ENCODE measurements at regions not wholly inside any gene's neighbourhood (a gene's known extent, or its start where the extent isn't known, plus 50 kb on each side); places are given as distances from the start of the nearest gene placed in this dataset.
"Not testable (repeated sequence)": the region's sequence is repeated elsewhere in the genome, so short reads cannot be mapped to it uniquely, and the experiment has no call there.

- DNase-seq (ENCODE audit: low spot score) = no peak
Measured at GRCh38 chr2:51790854-51791253, 758.9 kb upstream of the NRXN1 start.

- no peak for DNase-seq (ENCODE audit: low spot score)
Measured at GRCh38 chr2:51789918-51790317, 758.0 kb upstream of the NRXN1 start.

DNA sequence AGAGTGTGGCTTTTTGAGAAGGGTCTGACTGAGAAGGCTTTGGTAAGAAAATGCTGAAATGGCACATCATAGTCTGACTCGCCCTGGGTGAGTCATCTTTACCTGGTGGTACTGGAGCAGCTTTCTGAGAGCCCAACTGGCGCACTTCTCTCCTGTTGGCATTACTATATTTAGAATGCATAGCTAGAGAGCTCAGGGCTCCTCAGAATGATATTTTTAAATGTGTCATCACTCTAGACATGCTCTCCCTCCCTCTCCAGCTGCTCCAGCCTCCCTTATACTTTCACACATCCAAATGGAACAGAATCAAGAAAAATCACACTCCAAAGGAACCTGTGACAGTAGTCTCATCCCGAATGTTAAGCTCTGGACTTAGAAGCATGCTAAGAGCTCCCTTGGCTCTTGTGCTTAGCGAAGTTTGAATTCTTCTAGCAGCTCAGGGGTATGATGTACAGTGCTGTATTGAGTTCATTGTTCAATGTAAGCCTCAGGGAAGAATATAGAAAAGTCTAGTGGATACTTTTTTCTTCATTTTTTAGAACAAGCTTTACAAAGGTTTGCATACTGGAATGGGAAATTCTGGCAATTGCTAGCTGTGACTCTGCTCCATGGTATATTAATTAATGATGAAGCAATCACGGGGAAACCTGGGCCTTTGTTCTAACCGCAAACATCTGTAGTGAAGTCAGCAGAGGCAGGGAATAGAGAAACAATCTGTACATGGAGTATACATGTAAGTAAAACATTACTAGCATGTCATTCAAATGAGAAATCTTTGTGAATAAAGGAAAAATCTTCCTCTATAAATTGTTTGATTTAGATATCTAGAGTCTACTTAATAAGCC lies 751.2 kb upstream of the NRXN1 start:
- peak; percentile 2 for DNase-seq (ENCODE audit: low spot score)

DNA sequence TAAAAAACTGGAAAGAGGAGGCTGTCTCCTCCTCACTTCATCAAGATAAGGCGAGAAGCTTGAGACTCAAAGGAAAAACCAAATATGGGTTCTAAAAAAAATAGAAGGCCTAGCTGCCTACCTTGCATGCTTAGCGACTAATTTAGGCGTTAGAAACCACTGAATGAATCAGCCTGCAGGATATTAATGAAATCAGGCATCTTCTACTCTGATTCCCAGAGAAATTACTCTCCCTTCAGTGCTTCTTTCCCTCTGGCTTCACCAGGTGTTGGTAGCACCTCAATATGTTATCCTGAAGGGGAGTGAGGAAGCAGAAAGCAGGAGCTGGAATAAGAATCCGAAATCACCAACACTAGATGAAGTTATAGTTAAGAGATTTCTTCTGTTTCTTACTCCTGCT lies 749.8 kb upstream of the NRXN1 start:
- no peak for DNase-seq (ENCODE audit: low spot score)

DNA sequence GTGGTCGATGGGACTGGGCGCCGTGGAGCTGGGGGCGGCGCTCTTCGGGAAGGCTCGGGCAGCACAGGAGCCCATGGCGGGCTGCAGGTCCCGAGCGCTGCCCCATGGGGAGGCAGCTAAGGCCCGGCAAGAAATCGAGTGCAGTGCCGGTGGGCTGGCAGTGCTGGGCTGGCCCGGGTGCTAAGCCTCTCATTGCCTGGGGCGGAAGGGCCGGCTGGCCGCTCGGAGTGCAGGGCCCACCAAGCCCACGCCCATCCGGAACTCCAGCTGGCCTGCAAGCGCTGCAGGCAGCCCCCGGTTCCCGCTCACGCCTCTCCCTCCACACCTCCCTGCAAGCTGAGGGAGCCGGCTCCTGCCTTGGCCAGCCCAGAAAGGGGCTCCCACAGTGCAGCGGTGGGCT lies 748.4 kb upstream of the NRXN1 start:
- no peak for DNase-seq (ENCODE audit: low spot score)

- not testable (repeated sequence) for DNase-seq (ENCODE audit: low spot score)
Measured at GRCh38 chr2:51779723-51780122, 747.8 kb upstream of the NRXN1 start.

DNA sequence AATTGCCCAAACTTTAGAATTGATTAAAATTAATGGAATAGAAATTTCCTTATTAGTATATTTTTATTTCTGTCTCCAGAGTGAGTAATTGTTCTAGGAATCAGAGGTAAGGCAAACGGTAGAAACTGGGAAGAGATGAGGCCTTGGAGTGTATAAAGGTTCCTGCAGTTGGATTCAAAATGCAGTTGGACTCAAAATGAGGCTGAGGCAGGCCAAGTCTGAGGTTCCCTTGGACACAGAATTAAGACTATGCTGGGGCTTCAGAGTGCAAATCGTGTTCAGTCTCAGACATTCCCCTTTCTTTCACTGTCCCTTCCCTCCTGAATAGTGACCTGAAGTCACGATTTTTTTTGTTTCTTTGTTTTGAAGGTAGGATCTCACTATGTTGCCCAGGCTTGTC lies 746.9 kb upstream of the NRXN1 start:
- DNase-seq (ENCODE audit: low spot score) = no peak

- not testable (repeated sequence) for DNase-seq (ENCODE audit: low spot score)
Measured at GRCh38 chr2:51774606-51775005, 742.7 kb upstream of the NRXN1 start.

GRCh38 chr2:51760441-51760840 lies 728.5 kb upstream of the NRXN1 start:
- no peak for DNase-seq (ENCODE audit: low spot score)

DNA sequence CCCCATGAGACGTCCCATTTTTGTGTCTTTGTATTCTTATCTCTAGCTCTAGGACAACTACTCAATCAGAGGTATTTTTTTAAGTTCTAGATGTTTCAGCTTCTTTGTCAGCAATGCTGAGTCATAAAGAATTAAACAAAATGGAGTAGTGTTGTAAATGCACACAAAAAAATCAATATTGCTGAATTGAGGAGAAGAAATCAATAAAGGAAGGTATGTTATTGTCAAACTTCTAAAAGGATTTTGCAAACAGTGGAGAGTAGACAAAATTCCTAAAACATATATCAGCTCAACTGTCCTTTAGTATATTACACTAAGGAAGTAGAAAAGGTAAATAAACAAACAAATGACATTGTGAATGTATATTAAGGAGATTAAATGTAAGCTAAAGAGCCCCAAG lies 726.1 kb upstream of the NRXN1 start:
- DNase-seq (ENCODE audit: low spot score) = no peak

DNA sequence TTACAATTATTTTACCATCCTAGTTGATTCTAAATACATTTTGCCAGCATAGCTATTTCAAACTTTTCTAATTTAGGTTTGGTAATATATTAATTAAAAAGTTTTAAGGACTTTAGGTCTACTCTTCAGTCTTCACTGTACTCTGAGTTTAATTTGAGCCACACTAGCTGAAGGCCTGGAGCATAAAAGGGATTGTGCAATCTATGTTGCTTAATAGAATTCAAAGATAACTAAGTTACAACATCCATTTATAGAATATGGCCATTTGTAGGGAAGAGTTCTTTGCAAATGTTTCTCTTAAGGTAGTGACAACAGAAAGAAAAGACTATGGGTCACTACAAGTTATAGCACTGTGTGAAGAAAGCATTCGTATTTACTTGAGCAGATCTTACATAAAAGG lies 702.2 kb upstream of the NRXN1 start:
- no peak for DNase-seq (ENCODE audit: low spot score)

DNA sequence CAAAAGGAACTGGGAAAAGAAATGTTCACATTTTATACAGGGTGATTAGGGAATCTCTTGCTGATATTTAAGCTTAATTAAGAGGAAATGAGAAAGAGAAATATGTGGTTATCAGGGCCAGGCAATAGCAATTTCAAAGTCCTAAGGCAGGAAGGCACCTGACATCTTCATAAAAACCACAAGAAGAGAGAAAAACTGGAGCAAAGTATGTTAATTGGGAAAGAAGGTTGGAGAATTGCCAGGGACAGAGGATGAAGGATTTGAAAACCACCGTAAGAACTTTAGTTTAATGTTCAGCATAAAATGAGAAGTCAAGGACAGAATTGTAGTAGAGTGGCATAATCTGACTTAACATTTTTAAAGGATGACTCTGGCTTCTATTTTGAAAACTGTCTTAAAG lies 691.8 kb upstream of the NRXN1 start:
- DNase-seq (ENCODE audit: low spot score) = no peak

DNA sequence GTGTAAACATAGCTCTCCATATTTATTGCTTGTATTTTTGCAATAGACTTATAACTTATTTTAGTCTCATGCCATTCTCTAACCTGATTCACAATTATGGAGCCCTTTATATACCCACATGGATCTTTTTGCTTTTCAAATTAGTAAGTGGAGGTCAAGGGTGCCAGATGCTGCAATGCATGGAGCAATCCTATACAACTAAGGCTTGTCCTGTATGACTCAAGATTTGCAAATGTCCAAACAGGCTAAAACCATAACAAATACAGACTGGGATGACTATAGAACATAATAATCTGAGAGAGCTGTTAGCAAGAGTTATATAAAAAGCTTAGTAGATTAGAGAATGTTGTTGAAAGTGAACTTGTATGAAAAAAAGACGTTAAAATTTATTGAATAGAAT lies 690.4 kb upstream of the NRXN1 start:
- no peak for DNase-seq (ENCODE audit: low spot score)

DNA sequence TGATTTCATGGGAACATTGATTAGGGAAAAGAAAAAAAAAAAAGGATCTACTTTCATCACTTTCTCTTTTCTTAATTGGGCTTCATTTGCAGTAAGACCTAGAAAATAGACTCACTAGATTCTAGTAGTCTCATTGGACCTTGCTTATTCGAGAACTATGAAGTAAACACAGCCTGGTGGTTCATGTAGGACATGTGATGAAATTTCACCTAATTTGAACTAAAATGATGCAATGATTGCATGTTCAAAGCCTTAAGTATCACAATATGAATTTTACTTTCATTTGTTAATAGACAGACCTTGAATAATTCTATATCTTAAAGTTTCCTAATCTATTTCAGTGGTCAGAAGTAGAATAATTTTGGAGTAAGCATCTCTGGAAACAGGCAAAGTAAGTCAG lies 688.9 kb upstream of the NRXN1 start:
- no peak for DNase-seq (ENCODE audit: low spot score)

DNA sequence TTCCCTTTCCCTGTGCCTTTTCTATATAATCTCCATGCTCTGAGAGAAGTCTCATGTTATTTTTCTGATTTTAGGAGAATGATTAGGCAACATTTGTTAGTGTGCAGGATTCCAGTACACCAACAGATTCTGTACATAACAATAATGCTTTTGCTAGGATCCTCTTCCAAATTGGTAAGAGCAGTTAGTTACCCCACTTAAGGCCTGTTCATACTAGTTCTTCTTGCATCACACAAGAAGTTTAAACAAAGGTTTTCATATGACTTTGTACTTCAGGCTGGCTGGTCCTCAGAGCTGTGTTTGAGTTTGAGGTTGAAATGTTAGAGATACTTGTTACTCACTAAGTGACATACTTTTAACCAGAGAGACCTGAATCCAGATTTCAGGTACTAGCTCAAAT lies 686.9 kb upstream of the NRXN1 start:
- no peak for DNase-seq (ENCODE audit: low spot score)

GRCh38 chr2:51717312-51717711 lies 685.4 kb upstream of the NRXN1 start:
- no peak for DNase-seq (ENCODE audit: low spot score)

- no peak for DNase-seq (ENCODE audit: low spot score)
Measured at GRCh38 chr2:51711766-51712165, 679.8 kb upstream of the NRXN1 start.

DNA sequence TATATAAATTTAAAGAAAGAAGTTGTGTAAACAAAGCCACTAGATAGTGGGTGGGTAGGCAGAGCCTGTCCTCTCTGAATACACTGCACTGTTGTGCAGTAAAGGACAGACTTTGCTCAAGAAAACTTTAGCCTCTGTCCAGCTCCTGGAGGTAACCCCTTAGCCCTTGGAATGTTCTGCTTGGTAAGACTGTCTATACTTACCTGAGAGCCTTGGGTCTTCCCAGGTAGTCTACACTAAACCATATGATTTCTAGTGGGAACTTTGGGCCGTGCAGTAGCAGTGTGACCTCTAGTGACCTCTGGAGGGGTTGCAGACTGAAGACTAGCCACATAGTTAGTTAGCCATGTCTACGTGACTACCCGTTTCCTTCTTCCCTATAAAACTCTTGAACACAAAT lies 678.3 kb upstream of the NRXN1 start:
- peak; percentile 5 for DNase-seq (ENCODE audit: low spot score)

DNA sequence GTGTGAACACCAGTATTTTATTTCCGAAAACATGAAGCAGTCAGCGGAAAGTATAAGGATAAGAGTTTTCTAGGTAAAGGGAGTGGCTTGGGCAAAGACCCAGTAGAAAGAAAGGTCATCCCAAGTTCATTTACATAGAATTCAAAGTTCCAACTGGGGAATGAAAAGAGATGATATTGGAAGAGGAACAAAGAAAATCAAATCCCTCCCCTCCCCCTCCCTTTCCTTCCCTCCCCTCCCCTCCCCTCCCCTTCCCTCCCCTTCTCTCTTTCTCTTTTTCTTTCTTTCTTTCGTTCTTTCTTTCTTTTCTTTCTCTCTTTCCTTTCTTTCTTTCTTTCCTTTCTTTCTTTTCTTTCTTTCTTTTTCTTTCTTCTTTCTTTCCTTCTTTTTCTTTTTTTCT lies 675.7 kb upstream of the NRXN1 start:
- no peak for DNase-seq (ENCODE audit: low spot score)

- no peak for DNase-seq (ENCODE audit: low spot score)
Measured at GRCh38 chr2:51706220-51706619, 674.3 kb upstream of the NRXN1 start.

GRCh38 chr2:51705417-51705816 lies 673.5 kb upstream of the NRXN1 start:
- no peak for DNase-seq (ENCODE audit: low spot score)

- no peak for DNase-seq (ENCODE audit: low spot score)
Measured at GRCh38 chr2:51698021-51698420, 666.1 kb upstream of the NRXN1 start.

- no peak for DNase-seq (ENCODE audit: low spot score)
Measured at GRCh38 chr2:51697095-51697494, 665.2 kb upstream of the NRXN1 start.

DNA sequence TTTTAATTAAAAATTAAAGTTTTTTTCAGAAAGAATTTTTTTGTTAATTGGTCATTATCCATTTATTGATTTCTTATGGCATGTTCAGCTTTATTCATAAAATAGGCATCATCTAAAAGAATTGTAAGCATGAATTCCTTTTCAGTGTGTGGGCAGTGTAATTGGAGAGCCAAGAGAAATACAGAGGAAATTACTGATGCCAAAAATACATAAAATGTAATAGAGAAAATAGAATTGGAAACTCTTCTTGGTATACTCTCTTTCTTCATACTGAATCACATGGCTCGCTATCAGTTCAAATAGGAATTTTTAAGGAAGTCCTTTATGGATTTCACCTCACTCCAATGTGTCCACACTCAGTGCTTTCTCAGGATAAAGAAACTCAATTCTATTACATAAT lies 663.6 kb upstream of the NRXN1 start:
- DNase-seq (ENCODE audit: low spot score) = no peak

All from HT-29 (cell line).